Heart left ventricle (tissue), 13 donors: ENCODE measurements at regions not wholly inside any gene's neighbourhood (a gene's known extent, or its start where the extent isn't known, plus 50 kb on each side); places are given as distances from the start of the nearest gene placed in this dataset.

Experiments used
- CTCF ChIP-seq, 12 donors: fragments of 200-600 bp; sonication (generic) in 4 of 12; IDR thresholded peaks; one replicate each; pipeline versions ENCODE4 v1.5.0 to v1.8.0; 2018 to 2022; ENCODE audit warnings: antibody characterized with exemption in 12 of 12, mild to moderate bottlenecking in 5 of 12
- POLR2A ChIP-seq, 2 donors: fragments of 450-650 bp; IDR thresholded peaks; one replicate each; pipeline ENCODE4 v1.6.1; 2017; ENCODE audit warnings: antibody characterized with exemption in 2 of 2, mild to moderate bottlenecking in 2 of 2, moderate library complexity in 2 of 2
- donor health status: ischemic (EF 13 %, LVEDD 7.1; RV severe dilation, severe dysfunction).
- donor health status: DM: no; HTN: yes; CAD: no.
- donor health status: DM: no; HTN: no; CAD: no.
- donor health status: ischemic (EF 25% LVEDD 6.9; RV normal size, moderate dysfunction).
- donor health status: ischemic (EF 25% LVEDD 5.7; RV mildly dilated, moderate dysfunction).
- donor health status: ischemic (EF 35%, LVEDD 5.7; RV mildly dilated, moderate dysfunction).
- donor health status: nonischemic (EF 11% LVEDD 7.7; RV severe dilation, severe dysfunction).
- donor health status: DM: yes; HTN: yes; CAD: no.
- donor health status: PGD.
- donor health status: ischemic (EF 29% LVEDD 5.4; RV normal size, mild dysfunction).
- donor health status: nonischemic (EF 23%, LVEDD 6.1; RV moderate dilation, normal function).

GRCh38 chr18:45325778-45326177, 289.5 kb upstream of the SLC14A2 start:
- TF ChIP-seq CTCF (IDR thresholded peaks at IDR 0.05) (no peak), POLR2A (IDR thresholded peaks at IDR 0.05) (no peak)
